ENCODE measurements at regions not wholly inside any gene's neighbourhood (a gene's known extent, or its start where the extent isn't known, plus 50 kb on each side); places are given as distances from the start of the nearest gene placed in this dataset.

- H3K4me3 ChIP-seq (ENCODE audit: low read depth, low read length): no peak overlapping the region
- TF ChIP-seq MYC (IDR thresholded peaks at IDR 0.05; ENCODE audit: low read depth, low read length) (no peak), POLR2A (IDR thresholded peaks at IDR 0.05; ENCODE audit: extremely low read depth, insufficient read length) (no peak), MAX (IDR thresholded peaks at IDR 0.05; ENCODE audit: low read depth, low read length) (no peak), CTCF (IDR thresholded peaks at IDR 0.05; ENCODE audit: low read depth, low read length) (no peak)
- no peak for DNase-seq (ENCODE audit: low read depth)
Measured at GRCh38 chr10:62741996-62742395, 62.5 kb upstream of the ADO start.

GRCh38 chr10:62742536-62743061 lies 61.9 kb upstream of the ADO start:
- peak; percentile 82 for DNase-seq (ENCODE audit: low read depth)
- H3K4me3 ChIP-seq (ENCODE audit: low read depth, low read length): no peak overlapping the region
- TF ChIP-seq POLR2A (IDR thresholded peaks at IDR 0.05; ENCODE audit: extremely low read depth, insufficient read length): no peak
- no peak for TF ChIP-seq MYC (IDR thresholded peaks at IDR 0.05; ENCODE audit: low read depth, low read length)
- no peak for TF ChIP-seq CTCF (IDR thresholded peaks at IDR 0.05; ENCODE audit: low read depth, low read length)
- no peak for TF ChIP-seq MAX (IDR thresholded peaks at IDR 0.05; ENCODE audit: low read depth, low read length)

GRCh38 chr10:62744136-62744535 lies 60.4 kb upstream of the ADO start:
- TF ChIP-seq POLR2A (IDR thresholded peaks at IDR 0.05; ENCODE audit: extremely low read depth, insufficient read length) (no peak), CTCF (IDR thresholded peaks at IDR 0.05; ENCODE audit: low read depth, low read length) (no peak), MYC (IDR thresholded peaks at IDR 0.05; ENCODE audit: low read depth, low read length) (no peak), MAX (IDR thresholded peaks at IDR 0.05; ENCODE audit: low read depth, low read length) (no peak)
- H3K4me3 ChIP-seq (ENCODE audit: low read depth, low read length): no peak overlapping the region
- no peak for DNase-seq (ENCODE audit: low read depth)

- TF ChIP-seq POLR2A (IDR thresholded peaks at IDR 0.05; ENCODE audit: extremely low read depth, insufficient read length) (no peak), MAX (IDR thresholded peaks at IDR 0.05; ENCODE audit: low read depth, low read length) (no peak), CTCF (IDR thresholded peaks at IDR 0.05; ENCODE audit: low read depth, low read length) (no peak), MYC (IDR thresholded peaks at IDR 0.05; ENCODE audit: low read depth, low read length) (no peak)
- no peak for DNase-seq (ENCODE audit: low read depth)
- no peak overlapping the region for H3K4me3 ChIP-seq (ENCODE audit: low read depth, low read length)
Measured at GRCh38 chr10:62745581-62745980, 58.9 kb upstream of the ADO start.

GRCh38 chr10:62746951-62747729 lies 57.4 kb upstream of the ADO start:
- H3K4me3 ChIP-seq (ENCODE audit: low read depth, low read length): no peak overlapping the region
- TF ChIP-seq MYC (IDR thresholded peaks at IDR 0.05; ENCODE audit: low read depth, low read length) (no peak), POLR2A (IDR thresholded peaks at IDR 0.05; ENCODE audit: extremely low read depth, insufficient read length) (no peak), MAX (IDR thresholded peaks at IDR 0.05; ENCODE audit: low read depth, low read length) (no peak), CTCF (IDR thresholded peaks at IDR 0.05; ENCODE audit: low read depth, low read length) (no peak)
- DNase-seq (ENCODE audit: low read depth): no peak
